DOHH2 (cell line): ENCODE measurements at regions not wholly inside any gene's neighbourhood (a gene's known extent, or its start where the extent isn't known, plus 50 kb on each side); places are given as distances from the start of the nearest gene placed in this dataset.

ENCODE experiments used
- H3F3A ChIP-seq: fragments of 200-600 bp; sonication (generic), shearing (Covaris generic); 2 replicates; pipeline ENCODE4 v1.6.0; 2016; ENCODE audit warnings: antibody characterized with exemption, mild to moderate bottlenecking; ENCODE audit not compliant: control insufficient read depth, insufficient read depth
- H3K27ac ChIP-seq: fragments of 200-600 bp; sonication (generic); 2 replicates; pipeline ENCODE4 v1.5.1; 2014; ENCODE audit warnings: low read depth, mild to moderate bottlenecking, low read length, moderate library complexity
- H3K27me3 ChIP-seq: fragments of 200-600 bp; sonication (generic); 2 replicates; pipeline ENCODE4 v1.6.1; 2014; ENCODE audit warnings: mild to moderate bottlenecking, low read length, mixed read lengths; ENCODE audit not compliant: control insufficient read depth
- H3K36me3 ChIP-seq: fragments of 200-600 bp; sonication (generic); 2 replicates; pipeline ENCODE4 v1.6.1; 2014; ENCODE audit warnings: mild to moderate bottlenecking, low read length, moderate library complexity, mixed read lengths; ENCODE audit not compliant: control insufficient read depth
- H3K4me1 ChIP-seq: fragments of 200-600 bp; sonication (generic); 2 replicates; pipeline ENCODE4 v1.6.1; 2014; ENCODE audit warnings: mild to moderate bottlenecking, low read length, mixed read lengths; ENCODE audit not compliant: control insufficient read depth
- H3K4me2 ChIP-seq: fragments of 200-600 bp; sonication (generic); 2 replicates; pipeline ENCODE4 v1.6.0; 2014; ENCODE audit warnings: mild to moderate bottlenecking, low read length, moderate library complexity
- H3K4me3 ChIP-seq: fragments of 200-600 bp; sonication (generic); 2 replicates; pipeline ENCODE4 v1.5.1; 2014; ENCODE audit warnings: mild to moderate bottlenecking, low read length, mixed read lengths
- H3K79me2 ChIP-seq: fragments of 200-600 bp; sonication (generic); 2 replicates; pipeline ENCODE4 v1.6.1; 2014; ENCODE audit warnings: mild to moderate bottlenecking, low read length, mixed read lengths; ENCODE audit not compliant: control insufficient read depth
- H3K9me2 ChIP-seq: fragments of 200-600 bp; sonication (generic); replicated peaks from 2 replicates; pipeline ENCODE4 v1.6.1; 2014; ENCODE audit warnings: mild to moderate bottlenecking, low read length, mixed read lengths; ENCODE audit not compliant: control insufficient read depth
- H3K9me3 ChIP-seq: fragments of 200-600 bp; sonication (generic); 2 replicates; pipeline ENCODE4 v1.6.1; 2014; ENCODE audit warnings: antibody characterized with exemption, low read length, mixed read lengths; ENCODE audit not compliant: control insufficient read depth, insufficient read depth
- H4K20me1 ChIP-seq: fragments of 200-600 bp; sonication (generic); 2 replicates; pipeline ENCODE4 v1.6.0; 2014; ENCODE audit warnings: low read depth, mild to moderate bottlenecking, antibody characterized with exemption, low read length, moderate library complexity; ENCODE audit not compliant: control insufficient read depth, insufficient read depth
- EZH2phosphoT487 ChIP-seq: fragments of 200-600 bp; sonication (generic); IDR thresholded peaks from 2 replicates; pipeline ENCODE4 v1.6.1; 2017; ENCODE audit warnings: borderline replicate concordance, mild to moderate bottlenecking, antibody characterized with exemption, low read length, moderate library complexity, mixed read lengths
- TF ChIP-seq, protein P1 (sequence below): fragments of 200-600 bp; sonication (generic); IDR thresholded peaks from one replicate; pipeline ENCODE4 v1.5.1; 2014; ENCODE audit warnings: antibody characterized with exemption, mild to moderate bottlenecking, low read depth, low read length; ENCODE audit not compliant: poor library complexity, severe bottlenecking

DNA sequence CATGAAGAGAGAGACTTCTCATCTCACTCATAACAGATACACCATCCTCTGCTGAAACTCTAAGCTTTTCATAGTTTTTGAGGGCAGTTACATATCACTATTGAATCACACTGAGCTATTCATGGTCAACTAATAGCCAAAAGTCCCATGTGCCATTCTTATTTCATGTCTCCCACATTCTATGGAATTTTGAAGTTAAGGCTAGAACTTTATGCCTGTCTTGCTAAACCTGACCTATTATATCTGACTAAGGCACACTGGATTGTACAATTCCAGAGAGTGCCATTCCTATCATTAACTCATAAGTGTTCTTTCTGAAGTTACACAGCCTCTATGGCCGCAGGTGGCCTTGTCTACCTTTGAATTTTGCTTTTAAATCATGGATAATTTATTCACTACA lies 254.3 kb downstream of the PTPRC start:
- Histone ChIP-seq H3K4me1 (peaks cover 13% of the 10 kb centered on the region), H3K27ac (no peak overlapping the region), H3K27me3 (no peaks in the 10 kb centered on the region), H3F3A (0 out of 2 replicates have a peak, but pooled peaks cover 11% of the 10 kb centered on the region), H3K9me3 (no peaks in the 10 kb centered on the region), H3K4me2 (no peak overlapping the region), H4K20me1 (no peaks in the 10 kb centered on the region; the same call in 1 of the 2 replicates), H3K9me2 (no peaks in the 10 kb centered on the region), H3K4me3 (no peak overlapping the region), H3K79me2 (peaks cover 92% of the 10 kb centered on the region), H3K36me3 (peaks cover 91% of the 10 kb centered on the region)
- TF ChIP-seq, protein P1, sequence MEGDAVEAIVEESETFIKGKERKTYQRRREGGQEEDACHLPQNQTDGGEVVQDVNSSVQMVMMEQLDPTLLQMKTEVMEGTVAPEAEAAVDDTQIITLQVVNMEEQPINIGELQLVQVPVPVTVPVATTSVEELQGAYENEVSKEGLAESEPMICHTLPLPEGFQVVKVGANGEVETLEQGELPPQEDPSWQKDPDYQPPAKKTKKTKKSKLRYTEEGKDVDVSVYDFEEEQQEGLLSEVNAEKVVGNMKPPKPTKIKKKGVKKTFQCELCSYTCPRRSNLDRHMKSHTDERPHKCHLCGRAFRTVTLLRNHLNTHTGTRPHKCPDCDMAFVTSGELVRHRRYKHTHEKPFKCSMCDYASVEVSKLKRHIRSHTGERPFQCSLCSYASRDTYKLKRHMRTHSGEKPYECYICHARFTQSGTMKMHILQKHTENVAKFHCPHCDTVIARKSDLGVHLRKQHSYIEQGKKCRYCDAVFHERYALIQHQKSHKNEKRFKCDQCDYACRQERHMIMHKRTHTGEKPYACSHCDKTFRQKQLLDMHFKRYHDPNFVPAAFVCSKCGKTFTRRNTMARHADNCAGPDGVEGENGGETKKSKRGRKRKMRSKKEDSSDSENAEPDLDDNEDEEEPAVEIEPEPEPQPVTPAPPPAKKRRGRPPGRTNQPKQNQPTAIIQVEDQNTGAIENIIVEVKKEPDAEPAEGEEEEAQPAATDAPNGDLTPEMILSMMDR, result no peak
- TF ChIP-seq EZH2phosphoT487, result no peak

DNA sequence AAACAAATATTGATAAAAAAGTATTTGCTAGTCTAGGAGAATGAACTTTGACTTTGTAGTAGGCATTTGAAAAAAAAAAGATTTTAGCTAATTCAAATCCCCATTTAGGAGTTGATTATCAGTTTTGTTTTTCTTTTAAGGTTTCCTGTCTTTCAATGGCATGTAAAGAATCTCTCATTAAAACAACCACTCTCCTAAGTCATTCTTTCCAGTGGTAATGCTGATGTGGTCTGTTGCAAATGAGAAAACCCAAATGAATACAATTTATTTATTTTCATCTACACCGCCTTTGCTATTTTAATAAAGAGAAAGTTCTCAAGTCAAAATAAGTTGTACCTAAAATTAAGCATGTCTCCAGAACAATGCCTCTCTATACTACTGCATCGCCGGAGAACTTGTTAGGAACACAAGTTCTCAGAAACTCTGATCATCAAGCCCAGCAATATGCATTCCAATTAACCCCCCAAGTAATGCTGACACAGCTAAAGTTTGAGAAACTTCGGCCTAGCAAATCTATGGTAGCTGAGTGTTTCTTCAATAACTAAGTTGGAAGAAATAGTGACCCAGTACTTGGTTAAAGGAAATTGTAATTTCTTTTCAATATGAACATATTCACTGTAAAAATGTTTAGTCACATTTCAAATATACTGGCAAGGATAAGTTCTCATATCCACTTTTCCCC lies 255.1 kb downstream of the PTPRC start:
- Histone ChIP-seq H3K27ac (no peak overlapping the region), H3K79me2 (peaks cover 91% of the 10 kb centered on the region), H3K9me2 (no peaks in the 10 kb centered on the region), H3K9me3 (no peaks in the 10 kb centered on the region), H3K4me3 (no peak overlapping the region), H4K20me1 (no peaks in the 10 kb centered on the region; the same call in 1 of the 2 replicates), H3K27me3 (no peaks in the 10 kb centered on the region), H3K36me3 (peaks cover 91% of the 10 kb centered on the region), H3K4me2 (no peak overlapping the region), H3K4me1 (peaks cover 20% of the 10 kb centered on the region), H3F3A (0 out of 2 replicates have a peak, but pooled peaks cover 8% of the 10 kb centered on the region)
- TF ChIP-seq, protein P1, result no peak
- no peak for TF ChIP-seq EZH2phosphoT487

DNA sequence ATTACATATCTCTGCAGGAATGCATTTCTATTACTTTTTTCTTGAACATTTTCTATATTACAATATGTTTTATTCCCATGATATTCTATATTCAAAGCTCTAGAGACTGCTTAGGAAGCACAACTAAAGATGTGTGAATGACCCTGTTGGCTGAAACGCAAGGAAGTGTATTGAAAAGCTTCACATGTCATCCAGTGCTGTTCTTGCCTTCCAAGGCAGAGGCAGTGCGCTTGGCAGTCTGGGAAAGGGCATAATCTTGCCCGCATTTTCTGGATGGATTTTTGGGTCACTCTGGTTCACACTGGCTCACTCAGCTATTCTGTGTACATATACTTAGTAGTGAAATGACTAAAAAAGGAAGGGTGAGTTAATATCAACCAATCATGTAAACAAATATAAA lies 262.4 kb downstream of the PTPRC start:
- H3K27ac ChIP-seq, result no peak overlapping the region
- H3K4me1 ChIP-seq, result peaks cover 28% of the 10 kb centered on the region
- H3F3A ChIP-seq, result peaks cover 2% of the 10 kb centered on the region
- H4K20me1 ChIP-seq, result peaks cover 4% of the 10 kb centered on the region; the same call in 1 of the 2 replicates
- no peak overlapping the region for H3K4me2 ChIP-seq
- TF ChIP-seq, protein P1, result no peak
- no peak for TF ChIP-seq EZH2phosphoT487
- H3K9me3 ChIP-seq, result no peaks in the 10 kb centered on the region
- H3K9me2 ChIP-seq, result no peaks in the 10 kb centered on the region
- no peaks in the 10 kb centered on the region for H3K27me3 ChIP-seq
- peaks cover 93% of the 10 kb centered on the region for H3K36me3 ChIP-seq
- H3K4me3 ChIP-seq, result no peak overlapping the region
- peaks cover 89% of the 10 kb centered on the region for H3K79me2 ChIP-seq
